HG03103 (cell line): ENCODE measurements at regions not wholly inside any gene's neighbourhood (a gene's known extent, or its start where the extent isn't known, plus 50 kb on each side); places are given as distances from the start of the nearest gene placed in this dataset.

ENCODE experiments used
- ATAC-seq: cut with Tn5 transposase; IDR thresholded peaks from one replicate; pipeline ENCODE4 v1.9.1; 2021; ENCODE audit warnings: low read depth; ENCODE audit not compliant: unreplicated experiment

- ATAC-seq, result no peak
These were observed 243.4 kb upstream of the PPP2R2D start for GRCh38 chr10:131657318-131657984.

- no peak for ATAC-seq
These were observed 242.8 kb upstream of the PPP2R2D start for GRCh38 chr10:131657985-131658330.

- no peak for ATAC-seq
These were observed 242.2 kb upstream of the PPP2R2D start for GRCh38 chr10:131658476-131659110.

- no peak for ATAC-seq
These were observed 240.4 kb upstream of the PPP2R2D start for GRCh38 chr10:131660427-131660826.

GRCh38 chr10:131662851-131663250 lies 238.0 kb upstream of the PPP2R2D start:
- no peak for ATAC-seq

- no peak for ATAC-seq
These were observed 237.5 kb upstream of the PPP2R2D start for GRCh38 chr10:131663351-131663750.

GRCh38 chr10:131666091-131666490 lies 234.7 kb upstream of the PPP2R2D start:
- ATAC-seq, result no peak

- no peak for ATAC-seq
These were observed 233.8 kb upstream of the PPP2R2D start for GRCh38 chr10:131667047-131667446.

GRCh38 chr10:131667561-131667960 lies 233.2 kb upstream of the PPP2R2D start:
- no peak for ATAC-seq

GRCh38 chr10:131668903-131669302 lies 231.9 kb upstream of the PPP2R2D start:
- no peak for ATAC-seq

GRCh38 chr10:131669838-131670237 lies 231.0 kb upstream of the PPP2R2D start:
- no peak for ATAC-seq

- no peak for ATAC-seq
These were observed 230.5 kb upstream of the PPP2R2D start for GRCh38 chr10:131670341-131670740.

GRCh38 chr10:131673396-131673795 lies 227.4 kb upstream of the PPP2R2D start:
- no peak for ATAC-seq

GRCh38 chr10:131674130-131674529 lies 226.7 kb upstream of the PPP2R2D start:
- ATAC-seq, result no peak

GRCh38 chr10:131675104-131675503 lies 225.7 kb upstream of the PPP2R2D start:
- ATAC-seq, result no peak

- no peak for ATAC-seq
These were observed 224.6 kb upstream of the PPP2R2D start for GRCh38 chr10:131676046-131676799.

- ATAC-seq, result no peak
These were observed 223.9 kb upstream of the PPP2R2D start for GRCh38 chr10:131676800-131677421.

GRCh38 chr10:131677671-131678070 lies 223.1 kb upstream of the PPP2R2D start:
- no peak for ATAC-seq

GRCh38 chr10:131678171-131678570 lies 222.6 kb upstream of the PPP2R2D start:
- no peak for ATAC-seq

- no peak for ATAC-seq
These were observed 222.2 kb upstream of the PPP2R2D start for GRCh38 chr10:131678613-131679012.

GRCh38 chr10:131679926-131680325 lies 220.9 kb upstream of the PPP2R2D start:
- ATAC-seq, result no peak
